HK-2 (cell line): ENCODE measurements at regions not wholly inside any gene's neighbourhood (a gene's known extent, or its start where the extent isn't known, plus 50 kb on each side); places are given as distances from the start of the nearest gene placed in this dataset.
"Not testable (repeated sequence)": the region's sequence is repeated elsewhere in the genome, so short reads cannot be mapped to it uniquely, and the experiment has no call there.

Experiments
- DNase-seq: peaks from one replicate; pipeline ENCODE4 v3.0.0-alpha.2; 2018; ENCODE audit not compliant: unreplicated experiment

DNA sequence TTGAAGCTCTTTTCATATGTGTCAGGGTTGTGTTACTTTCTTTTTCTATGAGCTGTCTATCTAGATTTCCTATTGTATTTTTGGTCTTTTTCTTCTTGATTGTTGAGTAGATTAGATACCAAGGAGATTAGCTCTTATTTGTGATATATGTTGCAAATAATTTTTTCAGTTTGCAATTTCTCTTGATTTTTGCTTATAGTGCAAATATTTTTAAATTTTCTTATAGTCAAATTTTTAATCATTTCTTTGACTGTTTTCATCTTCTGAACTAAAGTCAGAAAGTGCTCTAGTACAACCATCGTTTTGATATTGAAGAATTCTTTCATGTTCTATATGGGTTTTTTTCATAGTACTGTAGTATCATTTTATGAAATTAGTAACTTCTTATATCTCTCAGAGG, 193.7 kb downstream of the OSTF1 start:
- DNase-seq: no peak

DNA sequence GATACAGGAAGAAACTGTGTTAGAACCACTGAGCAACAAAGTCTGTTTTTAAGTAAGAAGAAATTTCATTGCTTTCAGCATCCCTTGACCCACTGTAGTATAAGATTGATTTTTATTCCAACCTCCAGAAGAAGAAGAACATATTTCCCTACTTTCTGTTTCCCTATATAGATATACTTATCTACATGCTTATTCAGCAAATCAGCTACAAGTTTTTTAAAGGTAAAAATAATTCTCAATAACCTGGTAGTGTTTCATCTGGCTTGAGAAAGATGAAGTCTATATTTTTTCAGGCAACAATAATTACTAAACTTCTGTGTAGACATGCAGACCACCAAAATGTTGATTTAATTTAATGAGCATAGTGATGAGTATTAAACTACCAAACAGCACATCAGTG, 201.0 kb downstream of the OSTF1 start:
- no peak for DNase-seq

DNA sequence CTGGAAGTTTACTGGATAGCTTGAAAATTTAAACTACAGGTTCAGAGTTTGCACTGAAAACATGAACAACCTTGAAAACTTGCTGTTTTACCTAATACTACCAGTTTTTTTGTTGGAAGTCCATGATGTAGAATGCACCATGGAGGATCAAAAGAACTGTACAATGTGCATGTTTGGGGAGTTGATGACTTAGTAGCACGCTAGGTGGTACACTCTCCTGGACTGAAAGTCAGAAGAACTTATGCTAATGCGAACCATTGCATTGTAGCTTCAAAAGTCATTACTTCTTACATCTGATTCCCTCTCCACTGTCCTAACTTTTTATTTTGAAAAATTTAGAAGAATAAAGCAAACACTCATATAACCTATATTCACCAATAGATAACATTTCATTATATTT, 211.0 kb downstream of the OSTF1 start:
- no peak for DNase-seq

- DNase-seq: no peak
Observed at GRCh38 chr9:75333624-75334023, 245.3 kb downstream of the OSTF1 start.

GRCh38 chr9:75358846-75359245, 270.5 kb downstream of the OSTF1 start:
- no peak for DNase-seq

GRCh38 chr9:75359638-75360037, 271.3 kb downstream of the OSTF1 start:
- no peak for DNase-seq

DNA sequence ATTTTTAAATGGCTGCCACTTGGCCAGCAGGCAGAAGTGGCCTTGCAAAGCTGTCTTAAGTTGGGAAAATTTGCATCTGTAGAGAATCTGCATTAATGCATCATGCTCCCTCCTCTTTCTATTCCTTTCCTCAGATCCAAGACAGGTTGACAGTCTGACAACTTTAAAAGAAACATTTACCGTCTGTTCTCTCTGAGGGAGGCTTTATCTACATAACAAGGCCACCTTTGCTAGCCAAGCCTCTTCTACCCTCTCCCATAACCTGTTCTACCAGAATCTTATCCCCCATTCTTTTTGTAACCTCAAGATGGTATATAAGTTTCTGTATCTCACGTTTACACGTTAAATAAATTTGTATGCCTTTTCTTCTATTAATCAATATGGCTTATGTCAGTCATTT, 271.9 kb downstream of the OSTF1 start:
- no peak for DNase-seq

GRCh38 chr9:75362446-75362845, 274.1 kb downstream of the OSTF1 start:
- DNase-seq: not testable (repeated sequence)

- no peak for DNase-seq
Observed at GRCh38 chr9:75365196-75365595, 276.9 kb downstream of the OSTF1 start.

DNA sequence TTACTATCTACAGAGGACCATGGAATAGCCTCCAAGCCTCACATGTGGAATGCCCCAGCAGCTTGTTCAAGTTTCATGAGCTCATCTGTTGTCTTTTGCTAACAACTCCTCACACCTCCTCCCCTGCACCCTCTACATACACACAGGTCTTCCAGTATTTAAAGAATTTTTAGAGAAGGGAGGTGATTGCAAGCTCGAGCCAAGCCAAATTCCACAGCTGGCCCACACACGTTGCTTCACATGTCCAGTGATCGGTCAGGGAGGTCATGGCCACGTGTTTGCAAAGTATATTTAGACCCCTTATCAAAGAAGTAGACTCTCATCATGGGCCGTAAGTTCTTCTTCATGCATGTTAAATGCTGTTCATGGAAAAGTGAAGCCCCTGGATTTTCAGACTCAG, 281.7 kb downstream of the OSTF1 start:
- DNase-seq: no peak

GRCh38 chr9:75372499-75373268, 284.4 kb downstream of the OSTF1 start:
- DNase-seq: peak; percentile 0

DNA sequence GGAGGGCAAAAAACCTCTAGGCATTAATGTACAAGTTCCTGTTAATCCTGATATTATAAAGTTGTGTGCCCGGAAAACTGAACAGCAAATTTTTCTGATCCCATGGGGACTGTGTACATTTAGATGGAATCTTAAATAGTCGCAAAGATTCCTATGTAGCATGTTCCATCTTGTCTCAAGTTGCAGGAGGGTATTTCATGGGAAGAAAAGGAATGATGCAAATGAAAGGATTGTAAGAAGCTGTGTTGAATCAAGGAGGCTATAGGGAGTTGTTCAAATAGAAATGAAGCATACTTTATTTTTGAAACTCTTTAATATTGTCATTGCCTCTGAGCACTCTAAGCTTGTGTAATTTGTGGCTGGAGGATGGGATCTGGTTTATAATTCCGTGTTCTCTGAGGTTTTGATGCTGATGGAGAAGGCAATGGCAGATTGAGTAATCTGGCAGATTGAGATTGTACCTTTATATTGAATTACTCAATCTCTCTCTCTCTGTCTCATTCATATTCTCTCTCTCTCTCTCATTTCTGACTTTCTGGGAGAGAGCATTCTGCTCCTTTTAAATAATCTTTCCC, 288.5 kb downstream of the OSTF1 start:
- DNase-seq: no peak

DNA sequence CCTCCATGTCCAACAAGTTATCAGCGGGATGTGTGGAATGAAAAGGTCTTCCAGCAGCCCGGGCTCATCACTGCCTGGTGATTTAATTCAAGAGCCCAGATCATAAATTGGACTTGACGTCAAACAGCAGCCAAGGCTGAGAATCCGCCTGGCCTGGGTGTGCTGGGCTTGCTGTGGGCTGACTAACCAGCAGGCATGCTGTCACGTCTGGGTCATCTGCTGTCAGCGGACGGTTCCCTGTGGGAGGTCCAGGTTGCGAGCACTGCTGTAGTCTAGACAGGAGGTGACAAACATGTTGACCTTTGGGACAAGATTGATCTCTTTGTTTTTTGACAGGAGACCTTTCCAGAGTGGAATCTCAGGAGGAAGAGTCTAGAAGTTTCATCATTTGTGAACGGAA, 289.7 kb downstream of the OSTF1 start:
- no peak for DNase-seq

GRCh38 chr9:75378926-75379325, 290.6 kb downstream of the OSTF1 start:
- DNase-seq: no peak

DNA sequence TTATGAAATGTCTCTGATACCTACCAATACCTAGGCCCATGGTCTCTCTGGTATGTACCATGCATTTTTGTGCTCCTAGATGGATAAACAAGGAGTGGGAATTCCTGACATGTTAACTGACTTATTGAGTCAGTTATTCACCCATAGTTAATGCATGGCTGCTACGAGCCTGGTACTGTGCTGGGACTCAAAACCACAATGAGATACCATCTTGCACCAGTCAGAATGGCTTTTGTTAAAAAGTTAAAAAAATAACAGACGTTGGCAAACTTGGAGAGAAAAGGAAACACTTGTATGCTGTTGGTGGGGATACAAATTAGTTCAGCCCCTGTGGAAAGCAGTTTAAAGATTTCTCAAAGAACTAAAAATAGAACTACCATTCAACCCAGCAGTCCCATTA, 293.8 kb downstream of the OSTF1 start:
- DNase-seq: no peak

DNA sequence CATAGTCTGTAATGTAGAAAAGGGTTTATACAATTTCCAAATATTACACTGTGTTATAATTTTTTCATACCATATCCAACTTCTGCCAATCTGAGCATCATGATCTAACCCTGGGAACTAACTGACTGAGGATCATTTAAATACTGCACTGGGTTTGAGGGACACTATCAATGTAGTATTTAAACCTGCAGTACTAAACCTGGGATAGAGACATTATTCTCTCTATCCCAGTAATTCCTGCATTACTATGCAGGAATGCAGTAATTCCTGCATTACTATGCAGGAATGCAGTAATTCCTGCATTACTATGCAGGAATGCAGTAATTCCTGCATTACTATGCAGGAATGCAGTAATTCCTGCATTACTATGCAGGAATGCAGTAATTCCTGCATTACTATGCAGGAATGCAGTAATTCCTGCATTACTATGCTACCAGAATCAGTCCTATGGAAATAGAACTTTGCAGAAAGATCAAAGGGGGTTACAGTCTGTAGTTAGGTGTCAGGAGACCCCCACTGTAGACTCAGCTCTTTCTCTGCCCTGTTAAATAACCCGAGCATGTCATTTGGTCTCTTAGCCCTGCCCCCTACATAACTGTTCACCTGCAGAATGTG, 295.2 kb downstream of the OSTF1 start:
- DNase-seq: not testable (repeated sequence)

DNA sequence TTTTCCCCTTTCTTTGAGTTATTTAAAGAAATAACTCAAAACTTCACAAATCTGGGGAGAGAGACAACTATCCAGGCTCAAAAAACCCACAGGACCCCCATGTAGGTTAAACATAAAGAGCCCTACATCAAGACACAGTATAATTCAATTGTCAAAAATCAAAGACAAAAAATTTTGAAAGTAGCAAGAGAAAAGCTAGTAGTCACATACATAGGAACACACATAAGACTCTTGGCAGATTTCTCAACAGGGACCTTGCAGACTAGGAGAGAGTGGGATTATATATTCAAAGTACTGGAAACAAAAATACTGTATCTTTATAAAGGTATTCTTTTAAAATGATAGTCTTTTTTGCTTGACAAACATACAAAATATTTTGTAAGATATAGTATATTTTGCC, 296.9 kb downstream of the OSTF1 start:
- DNase-seq: no peak

DNA sequence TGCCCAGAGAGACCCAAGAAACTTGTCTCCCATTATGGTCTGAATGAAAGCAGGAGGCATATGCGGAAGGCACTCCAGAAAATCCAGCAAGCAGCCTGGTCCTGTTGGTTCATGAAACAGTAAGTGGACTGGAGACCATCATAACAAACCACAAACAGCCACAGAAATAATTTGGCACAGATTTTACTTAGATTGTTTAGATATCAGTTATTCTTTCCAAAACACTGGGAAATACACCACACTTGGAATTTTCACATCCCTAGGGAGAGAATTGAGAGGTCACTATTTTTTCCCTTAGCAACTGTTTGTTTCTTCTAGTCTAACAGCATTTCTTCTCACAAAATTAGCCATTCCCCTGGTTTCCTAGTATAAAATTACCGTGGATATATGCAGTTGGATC, 300.8 kb downstream of the OSTF1 start:
- DNase-seq: no peak

DNA sequence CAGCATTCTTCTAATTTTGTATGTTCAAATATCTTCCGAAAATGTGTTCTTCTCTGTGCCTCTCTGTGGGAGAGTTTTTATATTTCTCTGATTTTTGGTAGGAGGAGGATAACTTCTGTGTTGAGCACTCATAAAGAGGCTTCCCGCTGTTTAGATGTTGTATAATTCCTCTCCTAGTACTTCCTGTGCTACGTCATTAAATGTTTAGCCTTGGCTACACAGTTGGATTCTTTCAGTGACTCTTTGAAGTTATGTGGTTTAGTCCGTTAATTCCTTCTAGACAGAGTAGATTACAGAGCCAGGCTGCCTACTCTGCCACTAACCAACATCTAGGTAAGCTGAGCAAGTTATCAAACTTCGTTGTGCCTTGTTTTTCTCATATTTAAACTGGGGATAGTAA, 302.6 kb downstream of the OSTF1 start:
- no peak for DNase-seq

DNA sequence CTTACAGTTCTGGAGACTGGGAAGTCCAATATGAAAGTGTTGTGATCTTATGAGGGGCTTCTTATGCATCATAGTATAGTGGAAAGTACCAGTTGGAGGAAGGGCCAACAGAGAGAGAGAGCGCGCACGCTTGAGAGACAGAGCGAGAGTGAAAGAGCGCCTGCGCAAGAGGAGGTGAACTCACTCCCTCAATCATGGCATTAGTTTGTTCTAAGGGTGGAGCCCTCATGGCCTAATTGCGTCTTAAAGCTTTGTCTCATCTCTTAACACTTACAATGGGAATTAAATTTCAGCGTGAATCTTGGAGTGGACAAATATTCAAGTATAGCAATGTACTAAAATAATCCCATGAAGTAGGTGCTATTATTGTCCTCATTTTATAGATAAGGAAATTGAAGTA, 303.2 kb downstream of the OSTF1 start:
- no peak for DNase-seq

- DNase-seq: no peak
Observed at GRCh38 chr9:75395336-75395735, 307.0 kb downstream of the OSTF1 start.

- no peak for DNase-seq
Observed at GRCh38 chr9:75397836-75398235, 309.5 kb downstream of the OSTF1 start.

- no peak for DNase-seq
Observed at GRCh38 chr9:75408391-75408790, 320.1 kb downstream of the OSTF1 start.
